Endothelial cell of umbilical vein (primary cell): ENCODE measurements at regions not wholly inside any gene's neighbourhood (a gene's known extent, or its start where the extent isn't known, plus 50 kb on each side); places are given as distances from the start of the nearest gene placed in this dataset.

ENCODE experiments used
- BruUV-seq: library from RNA; stranded (reverse); fragments of 400-500 nt; replicated peaks from 2 replicates; lab custom pipeline; 2021; lab: Mats Ljungman, UMichigan
- CTCF ChIA-PET: fragments of 300-600, 350-600 bp; sonication (Branson Sonifier 250); formaldehyde crosslinking; loops from one replicate; lab custom pipeline; 2021; ENCODE audit warnings: antibody characterized with exemption, inconsistent platforms; lab: Charles Lee
- POLR2A ChIA-PET: fragments of 300-600, 350-600 bp; sonication (Branson Sonifier 250); formaldehyde crosslinking; loops from one replicate; lab custom pipeline; 2021; ENCODE audit warnings: antibody characterized with exemption, inconsistent platforms; lab: Charles Lee
- DNase-seq: peaks from one replicate; pipeline ENCODE4 v3.0.0-alpha.2; 2011; ENCODE audit warnings: low read depth, low spot score
- FAIRE-seq: peaks from 2 replicates; lab custom pipeline; 2011; peaks lifted over from hg19 to GRCh38; lab: Jason Lieb, UNC
- H2AFZ ChIP-seq: 2 replicates; pipeline ENCODE4 v1.6.0; 2012; ENCODE audit warnings: low read depth, low read length, control low read depth, inconsistent platforms
- H3K27ac ChIP-seq: 2 replicates; pipeline ENCODE4 v1.5.1; 2011; ENCODE audit warnings: low read depth, mild to moderate bottlenecking, control low read depth, low read length, moderate library complexity; ENCODE audit not compliant: insufficient read depth
- H3K27me3 ChIP-seq, 2 experiments: 2 replicates each; pipeline versions ENCODE4 v1.6.0 to v1.6.1; 2011; ENCODE audit warnings: low read length in 2 of 2, mixed read lengths in 1 of 2; ENCODE audit not compliant: control insufficient read depth in 2 of 2, insufficient read depth in 2 of 2
- H3K36me3 ChIP-seq, 2 experiments: 2 replicates in 1 of 2; 3 replicates in 1 of 2; pipeline ENCODE4 v1.5.1; 2011; ENCODE audit warnings: low read length in 2 of 2, mild to moderate bottlenecking in 1 of 2, moderate library complexity in 1 of 2; ENCODE audit not compliant: control insufficient read depth in 2 of 2, insufficient read depth in 2 of 2; ENCODE audit errors: extremely low read depth in 1 of 2
- H3K4me1 ChIP-seq: 3 replicates; pipeline ENCODE4 v1.5.1; 2011; ENCODE audit warnings: mild to moderate bottlenecking, low read length; ENCODE audit not compliant: control insufficient read depth, insufficient read depth; ENCODE audit errors: extremely low read depth
- H3K4me2 ChIP-seq: 2 replicates; pipeline ENCODE4 v1.6.1; 2011; ENCODE audit warnings: low read length, control low read depth, mixed read lengths; ENCODE audit not compliant: insufficient read depth
- H3K4me3 ChIP-seq, 3 experiments: fragments of 200-600 bp in 1 of 3; sonication (generic), shearing (Covaris generic) in 1 of 3; replicated peaks in 1 of 3; 2 replicates each; pipeline ENCODE4 v1.5.1; 2011 to 2016; ENCODE audit warnings: control low read depth in 3 of 3, low read length in 3 of 3, mild to moderate bottlenecking in 2 of 3, inconsistent platforms in 1 of 3, low read depth in 1 of 3, moderate library complexity in 1 of 3; ENCODE audit not compliant: insufficient read depth in 1 of 3
- H3K79me2 ChIP-seq: 2 replicates; pipeline ENCODE4 v1.6.0; 2012; ENCODE audit warnings: low read length, inconsistent platforms; ENCODE audit not compliant: control insufficient read depth, insufficient read depth
- H3K9ac ChIP-seq: replicated peaks from 2 replicates; pipeline ENCODE3; 2011; ENCODE audit warnings: low read length, control low read depth; ENCODE audit not compliant: insufficient read depth; ENCODE audit errors: extremely low read depth
- H3K9me1 ChIP-seq: replicated peaks from 3 replicates; pipeline ENCODE4 v1.6.0; 2011; ENCODE audit warnings: mild to moderate bottlenecking, low read length; ENCODE audit not compliant: control insufficient read depth, insufficient read depth; ENCODE audit errors: extremely low read depth
- H3K9me3 ChIP-seq: replicated peaks from 2 replicates; pipeline ENCODE4 v1.5.1; 2012; ENCODE audit warnings: low read length, inconsistent platforms; ENCODE audit not compliant: control insufficient read depth, insufficient read depth
- H4K20me1 ChIP-seq: replicated peaks from 2 replicates; pipeline ENCODE3; 2011; ENCODE audit warnings: mild to moderate bottlenecking, low read length; ENCODE audit not compliant: control insufficient read depth, insufficient read depth; ENCODE audit errors: extremely low read depth
- EZH2 ChIP-seq: IDR thresholded peaks from 2 replicates; pipeline ENCODE4 v1.6.1; 2012; ENCODE audit warnings: borderline replicate concordance, low read depth, mild to moderate bottlenecking, moderate library complexity, low read length, inconsistent platforms; ENCODE audit not compliant: severe bottlenecking
- FOS ChIP-seq: IDR thresholded peaks from 2 replicates; pipeline ENCODE4 v1.6.1; 2011; ENCODE audit warnings: mild to moderate bottlenecking, low read length, moderate library complexity, borderline replicate concordance; ENCODE audit not compliant: insufficient read depth
- GATA2 ChIP-seq: IDR thresholded peaks from 2 replicates; pipeline ENCODE4 v1.7.0; 2011; ENCODE audit warnings: low read depth, mild to moderate bottlenecking, moderate library complexity, mixed read lengths, low read length; ENCODE audit not compliant: insufficient read length, insufficient read depth
- JUN ChIP-seq: IDR thresholded peaks from 2 replicates; pipeline ENCODE4 v1.6.1; 2011; ENCODE audit warnings: borderline replicate concordance, low read depth; ENCODE audit not compliant: insufficient read length, insufficient read depth
- MYC ChIP-seq: IDR thresholded peaks from one replicate; pipeline ENCODE4 v1.6.1; 2011; ENCODE audit warnings: mild to moderate bottlenecking, low read depth, low read length
- POLR2A ChIP-seq: IDR thresholded peaks from 2 replicates; pipeline ENCODE4 v1.6.1; 2012; ENCODE audit warnings: low read depth, mild to moderate bottlenecking, control low read depth, low read length
- POLR2AphosphoS5 ChIP-seq: IDR thresholded peaks from 2 replicates; pipeline ENCODE4 v1.6.1; 2012; ENCODE audit warnings: low read depth, mild to moderate bottlenecking, control low read depth, low read length, moderate library complexity; ENCODE audit not compliant: insufficient read depth
- dilution Hi-C: fragments of 300-500 bp; cut with MboI; formaldehyde crosslinking; loops from one replicate; pipeline ENCODE4 v1.15.0; 2019; ENCODE audit warnings: low sequenced_read_pairs; ENCODE audit not compliant: extremely low pct_ligation_motif_present
- intact Hi-C: fragments of 100-400 bp; cut with micrococcal nuclease; formaldehyde crosslinking; loops from one replicate; pipeline ENCODE4 v1.10.0; 2022
- TF ChIP-seq, protein P1 (sequence below): IDR thresholded peaks from 2 replicates; pipeline ENCODE4 v1.6.1; 2011; ENCODE audit not compliant: insufficient read depth, insufficient read length
- TF ChIP-seq, protein P2 (sequence below), 2 donors: IDR thresholded peaks; 1 replicate in 1 of 2; 2 replicates in 1 of 2; pipeline ENCODE4 v1.5.1; 2011; ENCODE audit warnings: low read length in 2 of 2, mild to moderate bottlenecking in 2 of 2, moderate library complexity in 2 of 2, control low read depth in 1 of 2, inconsistent platforms in 1 of 2, low read depth in 1 of 2; ENCODE audit not compliant: insufficient read depth in 1 of 2; ENCODE audit errors: extremely low read depth in 1 of 2

DNA sequence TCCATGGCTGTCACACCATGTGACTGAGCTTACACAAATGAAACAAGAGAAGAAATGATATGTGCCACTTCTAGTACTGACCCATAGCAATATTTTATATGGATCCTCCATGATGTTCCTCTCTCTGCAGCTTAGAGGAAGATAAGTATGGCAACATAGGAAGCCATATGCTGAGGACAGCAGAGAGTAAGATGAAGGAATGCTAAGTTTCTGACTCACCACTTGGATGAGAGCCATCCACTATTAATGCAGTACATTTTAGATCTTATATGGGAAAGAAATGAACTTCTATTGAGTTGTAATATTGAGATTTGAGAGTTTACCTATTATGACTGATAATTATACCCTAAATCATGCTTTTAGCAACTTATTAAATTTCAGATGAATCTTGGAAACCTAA is 386.9 kb upstream of the MAOA start:
- dilution Hi-C loops: no loop called here

More for the DNA sequence above, 386.9 kb upstream of the MAOA start:
- Histone ChIP-seq H3K4me2 (no peak overlapping the region), H3K27ac (no peak overlapping the region), H3K9ac (no peak overlapping the region), H4K20me1 (no peaks in the 10 kb centered on the region), H3K79me2 (no peaks in the 10 kb centered on the region), H3K9me3 (no peaks in the 10 kb centered on the region), H3K27me3 (no peaks in the 10 kb centered on the region), H2AFZ (no peak overlapping the region), H3K9me1 (no peaks in the 10 kb centered on the region), H3K4me1 (no peaks in the 10 kb centered on the region), H3K36me3 (no peaks in the 10 kb centered on the region), H3K4me3 (no peak overlapping the region)
- peak; percentile 11 for DNase-seq
- intact Hi-C loops: no loop called here
- POLR2A ChIA-PET: no interaction called here
- no peak for FAIRE-seq
- BruUV-seq: no TSS peak
- CTCF ChIA-PET: no interaction called here
- TF ChIP-seq MYC (no peak), POLR2AphosphoS5 (no peak), EZH2 (no peak), FOS (no peak), GATA2 (no peak), JUN (no peak), POLR2A (no peak)
- TF ChIP-seq, protein P1, sequence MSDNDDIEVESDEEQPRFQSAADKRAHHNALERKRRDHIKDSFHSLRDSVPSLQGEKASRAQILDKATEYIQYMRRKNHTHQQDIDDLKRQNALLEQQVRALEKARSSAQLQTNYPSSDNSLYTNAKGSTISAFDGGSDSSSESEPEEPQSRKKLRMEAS: no peak
- TF ChIP-seq, protein P2, sequence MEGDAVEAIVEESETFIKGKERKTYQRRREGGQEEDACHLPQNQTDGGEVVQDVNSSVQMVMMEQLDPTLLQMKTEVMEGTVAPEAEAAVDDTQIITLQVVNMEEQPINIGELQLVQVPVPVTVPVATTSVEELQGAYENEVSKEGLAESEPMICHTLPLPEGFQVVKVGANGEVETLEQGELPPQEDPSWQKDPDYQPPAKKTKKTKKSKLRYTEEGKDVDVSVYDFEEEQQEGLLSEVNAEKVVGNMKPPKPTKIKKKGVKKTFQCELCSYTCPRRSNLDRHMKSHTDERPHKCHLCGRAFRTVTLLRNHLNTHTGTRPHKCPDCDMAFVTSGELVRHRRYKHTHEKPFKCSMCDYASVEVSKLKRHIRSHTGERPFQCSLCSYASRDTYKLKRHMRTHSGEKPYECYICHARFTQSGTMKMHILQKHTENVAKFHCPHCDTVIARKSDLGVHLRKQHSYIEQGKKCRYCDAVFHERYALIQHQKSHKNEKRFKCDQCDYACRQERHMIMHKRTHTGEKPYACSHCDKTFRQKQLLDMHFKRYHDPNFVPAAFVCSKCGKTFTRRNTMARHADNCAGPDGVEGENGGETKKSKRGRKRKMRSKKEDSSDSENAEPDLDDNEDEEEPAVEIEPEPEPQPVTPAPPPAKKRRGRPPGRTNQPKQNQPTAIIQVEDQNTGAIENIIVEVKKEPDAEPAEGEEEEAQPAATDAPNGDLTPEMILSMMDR (IDR thresholded peaks at IDR 0.05; ENCODE audit: extremely low read depth in 1 of 2, insufficient read depth in 1 of 2, low read depth in 1 of 2, low read length in 2 of 2): no peak
